ENCODE measurements at regions not wholly inside any gene's neighbourhood (a gene's known extent, or its start where the extent isn't known, plus 50 kb on each side); places are given as distances from the start of the nearest gene placed in this dataset.

GRCh38 chr17:77695386-77695785, 263.1 kb upstream of the TNRC6C start:
- no peak for TF ChIP-seq CTCF (IDR thresholded peaks at IDR 0.05; ENCODE audit: low read depth, low read length)
- no peak for DNase-seq (ENCODE audit: extremely low read depth, low read depth)

- no peak for DNase-seq (ENCODE audit: extremely low read depth, low read depth)
- TF ChIP-seq CTCF (IDR thresholded peaks at IDR 0.05; ENCODE audit: low read depth, low read length): no peak
Measured at GRCh38 chr17:77696151-77696720, 262.3 kb upstream of the TNRC6C start.

GRCh38 chr17:77696721-77697460, 261.6 kb upstream of the TNRC6C start:
- no peak for DNase-seq (ENCODE audit: extremely low read depth, low read depth)
- TF ChIP-seq CTCF (IDR thresholded peaks at IDR 0.05; ENCODE audit: low read depth, low read length): no peak

- DNase-seq (ENCODE audit: extremely low read depth, low read depth): no peak
- no peak for TF ChIP-seq CTCF (IDR thresholded peaks at IDR 0.05; ENCODE audit: low read depth, low read length)
Measured at GRCh38 chr17:77697480-77698400, 260.8 kb upstream of the TNRC6C start.

GRCh38 chr17:77698903-77699623, 259.4 kb upstream of the TNRC6C start:
- TF ChIP-seq CTCF (IDR thresholded peaks at IDR 0.05; ENCODE audit: low read depth, low read length): no peak
- no peak for DNase-seq (ENCODE audit: extremely low read depth, low read depth)

GRCh38 chr17:77700165-77700881, 258.2 kb upstream of the TNRC6C start:
- no peak for TF ChIP-seq CTCF (IDR thresholded peaks at IDR 0.05; ENCODE audit: low read depth, low read length)
- no peak for DNase-seq (ENCODE audit: extremely low read depth, low read depth)

Data from AG09319 (cell line).